Neural cell (in vitro differentiated cells): ENCODE measurements at regions not wholly inside any gene's neighbourhood (a gene's known extent, or its start where the extent isn't known, plus 50 kb on each side); places are given as distances from the start of the nearest gene placed in this dataset.

Source experiments
- EZH2 ChIP-seq: fragments of 200-600, 300-800 bp; shearing (Covaris generic), sonication (generic); IDR thresholded peaks from 2 replicates; pipeline ENCODE4 v1.6.1; 2014; ENCODE audit warnings: antibody characterized with exemption, low read length, borderline replicate concordance, mild to moderate bottlenecking; ENCODE audit not compliant: insufficient read depth, poor library complexity, severe bottlenecking
- SMC3 ChIP-seq: fragments of 450-650 bp; conservative IDR thresholded peaks from 2 replicates; pipeline ENCODE4 v1.6.1; 2014; ENCODE audit warnings: antibody characterized with exemption, mild to moderate bottlenecking, moderate library complexity; ENCODE audit not compliant: poor library complexity
- TAF1 ChIP-seq: IDR thresholded peaks from 2 replicates; pipeline ENCODE4 v1.6.1; 2012; ENCODE audit warnings: low read depth
- TF ChIP-seq, protein P1 (sequence below): fragments of 450-650 bp; IDR thresholded peaks from 2 replicates; pipeline ENCODE4 v1.5.1; 2014; ENCODE audit warnings: antibody characterized with exemption, mild to moderate bottlenecking, moderate library complexity; ENCODE audit not compliant: poor library complexity, severe bottlenecking
- TF ChIP-seq, protein P2 (sequence below): IDR thresholded peaks from 2 replicates; pipeline ENCODE4 v1.6.1; 2012; ENCODE audit warnings: borderline replicate concordance

DNA sequence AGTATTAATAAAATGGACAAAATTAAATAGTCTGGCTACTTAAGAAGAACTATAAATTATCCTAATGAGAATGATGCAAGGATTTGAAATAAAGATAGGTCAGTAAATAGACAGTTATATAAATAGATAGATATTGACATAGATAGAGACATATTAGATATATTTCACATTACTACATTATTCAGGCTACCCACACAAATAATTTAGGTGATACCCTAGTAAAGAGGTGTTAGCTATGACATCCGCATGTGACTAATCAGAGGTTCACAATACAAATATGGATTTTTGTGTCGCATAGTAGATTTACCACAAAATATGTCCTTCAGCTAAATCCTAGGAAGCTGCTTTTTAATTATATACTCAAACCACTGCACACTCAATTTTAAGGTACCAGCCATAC lies 729.0 kb upstream of the ANO3 start:
- TF ChIP-seq SMC3 = no peak
- TF ChIP-seq, protein P1, sequence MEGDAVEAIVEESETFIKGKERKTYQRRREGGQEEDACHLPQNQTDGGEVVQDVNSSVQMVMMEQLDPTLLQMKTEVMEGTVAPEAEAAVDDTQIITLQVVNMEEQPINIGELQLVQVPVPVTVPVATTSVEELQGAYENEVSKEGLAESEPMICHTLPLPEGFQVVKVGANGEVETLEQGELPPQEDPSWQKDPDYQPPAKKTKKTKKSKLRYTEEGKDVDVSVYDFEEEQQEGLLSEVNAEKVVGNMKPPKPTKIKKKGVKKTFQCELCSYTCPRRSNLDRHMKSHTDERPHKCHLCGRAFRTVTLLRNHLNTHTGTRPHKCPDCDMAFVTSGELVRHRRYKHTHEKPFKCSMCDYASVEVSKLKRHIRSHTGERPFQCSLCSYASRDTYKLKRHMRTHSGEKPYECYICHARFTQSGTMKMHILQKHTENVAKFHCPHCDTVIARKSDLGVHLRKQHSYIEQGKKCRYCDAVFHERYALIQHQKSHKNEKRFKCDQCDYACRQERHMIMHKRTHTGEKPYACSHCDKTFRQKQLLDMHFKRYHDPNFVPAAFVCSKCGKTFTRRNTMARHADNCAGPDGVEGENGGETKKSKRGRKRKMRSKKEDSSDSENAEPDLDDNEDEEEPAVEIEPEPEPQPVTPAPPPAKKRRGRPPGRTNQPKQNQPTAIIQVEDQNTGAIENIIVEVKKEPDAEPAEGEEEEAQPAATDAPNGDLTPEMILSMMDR = no peak
- no peak for TF ChIP-seq EZH2
- TF ChIP-seq, protein P2, sequence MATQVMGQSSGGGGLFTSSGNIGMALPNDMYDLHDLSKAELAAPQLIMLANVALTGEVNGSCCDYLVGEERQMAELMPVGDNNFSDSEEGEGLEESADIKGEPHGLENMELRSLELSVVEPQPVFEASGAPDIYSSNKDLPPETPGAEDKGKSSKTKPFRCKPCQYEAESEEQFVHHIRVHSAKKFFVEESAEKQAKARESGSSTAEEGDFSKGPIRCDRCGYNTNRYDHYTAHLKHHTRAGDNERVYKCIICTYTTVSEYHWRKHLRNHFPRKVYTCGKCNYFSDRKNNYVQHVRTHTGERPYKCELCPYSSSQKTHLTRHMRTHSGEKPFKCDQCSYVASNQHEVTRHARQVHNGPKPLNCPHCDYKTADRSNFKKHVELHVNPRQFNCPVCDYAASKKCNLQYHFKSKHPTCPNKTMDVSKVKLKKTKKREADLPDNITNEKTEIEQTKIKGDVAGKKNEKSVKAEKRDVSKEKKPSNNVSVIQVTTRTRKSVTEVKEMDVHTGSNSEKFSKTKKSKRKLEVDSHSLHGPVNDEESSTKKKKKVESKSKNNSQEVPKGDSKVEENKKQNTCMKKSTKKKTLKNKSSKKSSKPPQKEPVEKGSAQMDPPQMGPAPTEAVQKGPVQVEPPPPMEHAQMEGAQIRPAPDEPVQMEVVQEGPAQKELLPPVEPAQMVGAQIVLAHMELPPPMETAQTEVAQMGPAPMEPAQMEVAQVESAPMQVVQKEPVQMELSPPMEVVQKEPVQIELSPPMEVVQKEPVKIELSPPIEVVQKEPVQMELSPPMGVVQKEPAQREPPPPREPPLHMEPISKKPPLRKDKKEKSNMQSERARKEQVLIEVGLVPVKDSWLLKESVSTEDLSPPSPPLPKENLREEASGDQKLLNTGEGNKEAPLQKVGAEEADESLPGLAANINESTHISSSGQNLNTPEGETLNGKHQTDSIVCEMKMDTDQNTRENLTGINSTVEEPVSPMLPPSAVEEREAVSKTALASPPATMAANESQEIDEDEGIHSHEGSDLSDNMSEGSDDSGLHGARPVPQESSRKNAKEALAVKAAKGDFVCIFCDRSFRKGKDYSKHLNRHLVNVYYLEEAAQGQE = no peak
- no peak for TF ChIP-seq TAF1
